ENCODE measurements at regions not wholly inside any gene's neighbourhood (a gene's known extent, or its start where the extent isn't known, plus 50 kb on each side); places are given as distances from the start of the nearest gene placed in this dataset.

DNA sequence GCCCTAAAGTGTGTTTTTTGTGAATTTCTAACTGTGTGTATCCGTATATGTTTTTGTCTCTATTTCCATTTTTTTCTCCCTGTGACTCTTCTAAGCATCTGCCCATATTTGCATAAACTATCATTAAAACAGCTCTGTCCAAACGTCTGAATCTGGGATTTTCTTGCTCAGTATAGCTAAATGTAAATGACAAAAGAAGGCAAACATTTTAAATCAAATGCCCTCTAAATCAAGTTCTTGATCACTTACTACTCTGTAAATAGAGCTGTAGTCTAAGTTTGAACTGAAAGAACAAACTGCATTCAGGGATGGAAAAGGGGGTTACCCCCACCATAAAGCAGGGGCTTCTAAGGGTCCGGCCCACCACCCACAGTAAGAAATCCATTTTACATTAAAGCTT is 432.0 kb upstream of the FAM241A start:
- no peak for DNase-seq
- Mint-ChIP-seq H3K27me3 (ENCODE audit: low read depth in 3 of 3) (no peaks in the 10 kb centered on the region), H3K4me1 (no peaks in the 10 kb centered on the region), H3K27ac (no peak overlapping the region), H3K9me3 (no peaks in the 10 kb centered on the region), H3K4me3 (no peak overlapping the region), H3K36me3 (no peaks in the 10 kb centered on the region)
- no peak overlapping the region for H3K27ac ChIP-seq (ENCODE audit: low read depth in 1 of 2, low read length in 2 of 2)
- H3K36me3 ChIP-seq (replicated peaks in 1 of 2; ENCODE audit: control insufficient read depth in 1 of 2, insufficient read depth in 2 of 2, low read length in 2 of 2), result no peaks in the 10 kb centered on the region
- no CpG with 5 or more reads among the region's 3 CpGs for WGBS (ENCODE audit: insufficient coverage)
- no peak overlapping the region for H3K4me3 ChIP-seq (replicated peaks in 1 of 3; ENCODE audit: low read depth in 2 of 3, low read length in 3 of 3)
- H3K9me3 ChIP-seq (replicated peaks in 1 of 2; ENCODE audit: control insufficient read depth in 1 of 2, insufficient read depth in 1 of 2, low read length in 2 of 2), result no peaks in the 10 kb centered on the region
- intact Hi-C loops (cut with micrococcal nuclease), result no loop called here
- H3K4me2 ChIP-seq (replicated peaks; ENCODE audit: extremely low read depth, low read length, poor library complexity, severe bottlenecking), result no peak overlapping the region
- TF ChIP-seq, protein P1, sequence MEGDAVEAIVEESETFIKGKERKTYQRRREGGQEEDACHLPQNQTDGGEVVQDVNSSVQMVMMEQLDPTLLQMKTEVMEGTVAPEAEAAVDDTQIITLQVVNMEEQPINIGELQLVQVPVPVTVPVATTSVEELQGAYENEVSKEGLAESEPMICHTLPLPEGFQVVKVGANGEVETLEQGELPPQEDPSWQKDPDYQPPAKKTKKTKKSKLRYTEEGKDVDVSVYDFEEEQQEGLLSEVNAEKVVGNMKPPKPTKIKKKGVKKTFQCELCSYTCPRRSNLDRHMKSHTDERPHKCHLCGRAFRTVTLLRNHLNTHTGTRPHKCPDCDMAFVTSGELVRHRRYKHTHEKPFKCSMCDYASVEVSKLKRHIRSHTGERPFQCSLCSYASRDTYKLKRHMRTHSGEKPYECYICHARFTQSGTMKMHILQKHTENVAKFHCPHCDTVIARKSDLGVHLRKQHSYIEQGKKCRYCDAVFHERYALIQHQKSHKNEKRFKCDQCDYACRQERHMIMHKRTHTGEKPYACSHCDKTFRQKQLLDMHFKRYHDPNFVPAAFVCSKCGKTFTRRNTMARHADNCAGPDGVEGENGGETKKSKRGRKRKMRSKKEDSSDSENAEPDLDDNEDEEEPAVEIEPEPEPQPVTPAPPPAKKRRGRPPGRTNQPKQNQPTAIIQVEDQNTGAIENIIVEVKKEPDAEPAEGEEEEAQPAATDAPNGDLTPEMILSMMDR (IDR thresholded peaks at IDR 0.05), result no peak
- H2AFZ ChIP-seq (ENCODE audit: insufficient read depth, low read depth, low read length, poor library complexity, severe bottlenecking), result no peak overlapping the region
- no peaks in the 10 kb centered on the region for H4K20me1 ChIP-seq (ENCODE audit: insufficient read depth, low read length)
- no peaks in the 10 kb centered on the region for H3K27me3 ChIP-seq (ENCODE audit: control insufficient read depth in 2 of 2, insufficient read depth in 2 of 2, low read length in 2 of 2)
- no peaks in the 10 kb centered on the region for H3K79me2 ChIP-seq (ENCODE audit: insufficient read depth, low read length)
- H3K9ac ChIP-seq (ENCODE audit: insufficient read depth, low read length, poor library complexity, severe bottlenecking), result no peak overlapping the region
- no peaks in the 10 kb centered on the region for H3K4me1 ChIP-seq (ENCODE audit: control insufficient read depth in 1 of 2, insufficient read depth in 2 of 2, low read length in 2 of 2)

DNA sequence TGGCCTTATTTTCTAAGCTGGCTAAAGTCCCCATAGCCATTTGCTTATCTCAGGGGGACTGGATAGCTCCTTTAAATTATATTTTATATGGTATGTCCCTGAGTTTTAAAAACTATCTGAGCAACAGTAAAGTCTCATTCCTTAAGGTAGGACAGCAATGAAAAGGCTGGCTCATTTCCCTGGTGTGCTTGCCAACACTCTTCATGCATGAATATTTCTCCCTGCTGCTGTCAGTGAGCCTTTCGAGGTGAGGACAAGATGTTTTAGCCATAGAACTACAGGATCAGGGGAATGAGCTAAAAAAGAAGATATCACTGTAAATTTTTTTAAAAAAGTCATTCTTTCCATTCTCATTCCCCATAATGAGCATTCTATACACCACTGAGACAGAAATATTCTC is 427.3 kb upstream of the FAM241A start:
- Histone ChIP-seq H3K4me1 (ENCODE audit: control insufficient read depth in 1 of 2, insufficient read depth in 2 of 2, low read length in 2 of 2) (no peaks in the 10 kb centered on the region), H3K27me3 (ENCODE audit: control insufficient read depth in 2 of 2, insufficient read depth in 2 of 2, low read length in 2 of 2) (no peaks in the 10 kb centered on the region), H3K27ac (ENCODE audit: low read depth in 1 of 2, low read length in 2 of 2) (no peak overlapping the region), H3K9me3 (replicated peaks in 1 of 2; ENCODE audit: control insufficient read depth in 1 of 2, insufficient read depth in 1 of 2, low read length in 2 of 2) (no peaks in the 10 kb centered on the region), H3K36me3 (replicated peaks in 1 of 2; ENCODE audit: control insufficient read depth in 1 of 2, insufficient read depth in 2 of 2, low read length in 2 of 2) (no peaks in the 10 kb centered on the region), H3K79me2 (ENCODE audit: insufficient read depth, low read length) (no peaks in the 10 kb centered on the region), H3K9ac (ENCODE audit: insufficient read depth, low read length, poor library complexity, severe bottlenecking) (no peak overlapping the region), H4K20me1 (ENCODE audit: insufficient read depth, low read length) (no peaks in the 10 kb centered on the region), H2AFZ (ENCODE audit: insufficient read depth, low read depth, low read length, poor library complexity, severe bottlenecking) (no peak overlapping the region), H3K4me2 (replicated peaks; ENCODE audit: extremely low read depth, low read length, poor library complexity, severe bottlenecking) (no peak overlapping the region), H3K4me3 (replicated peaks in 1 of 3; ENCODE audit: low read depth in 2 of 3, low read length in 3 of 3) (no peak overlapping the region)
- H3K4me1 Mint-ChIP-seq, result no peaks in the 10 kb centered on the region
- no peak for DNase-seq
- TF ChIP-seq, protein P1 (IDR thresholded peaks at IDR 0.05), result no peak
- H3K4me3 Mint-ChIP-seq, result no peak overlapping the region
- H3K36me3 Mint-ChIP-seq, result no peaks in the 10 kb centered on the region
- H3K27me3 Mint-ChIP-seq (ENCODE audit: low read depth in 3 of 3), result peaks cover 0 to 2% (median 0%) of the 10 kb centered on the region in 3 donors
- intact Hi-C loops (cut with micrococcal nuclease), result no loop called here
- WGBS (ENCODE audit: insufficient coverage), result no CpG with 5 or more reads among the region's 1 CpG
- no peak overlapping the region for H3K27ac Mint-ChIP-seq
- no peaks in the 10 kb centered on the region for H3K9me3 Mint-ChIP-seq

Data from CD14-positive monocyte (primary cell).